Stimulated activated CD8-positive, alpha-beta memory T cell treated with anti-CD3 and anti-CD28 coated beads, Interleukin-4, amount 100 ng/mL, for 4 hours (primary cell): ENCODE measurements at regions not wholly inside any gene's neighbourhood (a gene's known extent, or its start where the extent isn't known, plus 50 kb on each side); places are given as distances from the start of the nearest gene placed in this dataset.

Experiments used
- DNase-seq, 2 donors: peaks; one replicate each; pipeline ENCODE4 v3.0.0-alpha.2; 2020; ENCODE audit warnings: low read depth in 2 of 2, low spot score in 1 of 2

DNA sequence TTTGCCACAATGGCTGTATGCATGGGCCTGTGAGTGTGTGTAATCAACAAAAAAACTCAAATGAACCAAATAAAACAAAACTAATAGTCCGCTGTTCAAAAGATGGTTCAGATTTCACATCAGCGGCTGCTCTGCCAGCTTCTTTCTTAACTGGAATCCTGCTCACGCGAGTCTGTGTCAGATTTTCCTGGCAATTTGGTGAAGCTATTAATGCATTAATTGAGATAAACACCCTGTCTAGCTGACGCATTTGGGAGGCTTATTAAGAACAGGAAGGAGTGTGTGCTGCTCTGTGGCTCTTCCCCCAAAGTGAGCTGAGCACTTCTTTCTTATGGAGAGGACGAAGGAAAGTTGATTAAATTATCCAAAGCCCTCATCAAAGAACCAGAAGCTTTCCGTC lies 336.6 kb upstream of the MKI67 start:
- no peak for DNase-seq

DNA sequence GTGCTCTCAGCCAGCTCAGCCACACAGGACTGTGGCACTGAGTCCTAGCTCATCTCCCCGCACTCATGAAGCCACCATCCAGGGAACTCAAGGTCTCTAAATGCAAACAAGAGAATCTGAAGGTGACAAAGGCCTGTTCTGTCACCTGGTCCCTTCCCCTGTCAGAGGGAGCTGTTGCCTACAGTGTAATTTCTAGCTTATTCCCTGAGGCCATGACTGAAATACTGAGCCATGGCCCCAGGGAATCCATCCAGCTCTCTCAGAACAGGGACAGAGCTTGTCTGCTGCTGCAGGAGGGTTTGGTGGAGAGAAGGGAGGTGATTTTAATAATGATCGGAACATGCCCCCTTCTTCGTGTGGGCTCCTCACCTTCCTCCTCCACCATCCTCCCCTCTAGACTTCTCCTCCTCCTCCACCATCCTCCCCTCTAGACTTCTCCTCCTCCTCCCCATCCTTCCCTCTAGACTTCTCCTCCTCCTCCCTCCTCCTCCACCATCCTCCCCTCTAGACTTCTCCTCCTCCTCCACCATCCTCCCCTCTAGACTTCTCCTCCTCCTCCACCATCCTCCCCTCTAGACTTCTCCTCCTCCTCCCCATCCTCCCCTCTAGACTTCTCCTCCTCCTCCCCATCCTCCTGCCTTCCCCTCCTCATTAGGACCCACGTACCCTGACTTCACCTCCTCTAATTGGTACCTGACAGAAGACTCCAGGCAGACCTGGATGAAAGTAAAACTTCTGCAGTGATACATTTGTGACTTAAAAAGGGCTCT lies 338.0 kb upstream of the MKI67 start:
- DNase-seq = no peak

DNA sequence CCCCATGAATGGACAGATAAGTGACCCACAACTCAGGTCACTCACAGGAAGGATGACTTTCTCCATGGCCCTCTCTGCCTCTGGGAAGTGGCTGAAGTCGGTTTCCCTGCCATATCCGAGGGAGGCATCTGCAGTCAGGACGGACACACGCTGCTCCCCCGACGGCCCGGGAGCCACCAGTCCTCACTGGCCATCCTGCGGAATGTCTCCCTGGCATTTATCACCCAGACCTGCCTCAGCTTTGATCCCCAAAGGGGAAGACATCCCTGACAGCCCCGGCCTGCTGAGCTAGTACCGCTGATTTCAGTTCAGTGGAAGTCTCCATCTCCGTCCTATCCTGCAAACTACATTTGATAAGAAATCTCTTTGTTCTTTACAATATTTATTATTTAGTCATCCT lies 339.5 kb upstream of the MKI67 start:
- no peak for DNase-seq

DNA sequence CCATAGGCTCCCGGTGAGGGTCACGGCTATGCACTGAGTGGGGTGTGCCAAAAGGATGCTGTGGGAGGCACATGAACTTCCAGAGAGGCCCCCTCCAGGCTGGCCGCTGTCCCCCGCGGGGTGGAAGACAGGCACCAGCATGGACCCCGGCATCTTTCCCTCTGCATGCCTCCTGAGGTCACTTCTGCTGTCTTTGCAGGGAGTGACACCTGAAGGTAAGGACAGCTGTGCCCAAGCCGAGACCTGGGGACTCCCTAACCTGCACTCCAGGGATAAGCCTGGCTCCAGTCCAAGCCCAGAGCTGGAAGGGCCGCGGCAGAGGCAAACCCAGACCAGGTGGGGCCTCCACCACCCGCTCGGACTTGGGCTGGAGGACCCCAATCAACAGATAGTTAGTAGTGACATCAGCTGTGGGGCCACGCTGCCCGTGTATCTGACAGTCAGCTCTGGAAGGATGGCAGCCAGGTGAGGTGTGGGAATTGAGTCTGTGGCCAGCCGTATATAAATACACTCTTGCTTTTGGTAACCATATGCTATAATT lies 340.7 kb upstream of the MKI67 start:
- DNase-seq = no peak

DNA sequence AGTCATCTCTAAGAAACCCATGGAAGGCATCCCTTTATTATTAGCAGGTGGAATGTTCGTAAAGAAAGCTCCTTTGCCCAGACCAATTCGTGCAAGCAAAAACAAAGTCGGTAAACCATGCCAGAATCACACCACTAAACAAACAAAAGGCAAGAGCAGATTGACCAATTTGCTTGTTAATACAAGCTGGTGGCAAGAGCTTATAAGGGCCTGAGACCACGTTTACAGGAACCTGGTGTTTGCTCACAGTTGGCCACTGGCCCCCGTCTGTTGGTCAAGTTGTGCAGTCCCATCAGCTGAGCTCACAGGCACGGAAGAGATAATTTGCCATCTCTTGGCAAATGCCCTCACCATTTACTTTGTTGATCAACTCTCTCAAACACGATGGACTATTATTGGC lies 342.2 kb upstream of the MKI67 start:
- DNase-seq = no peak

DNA sequence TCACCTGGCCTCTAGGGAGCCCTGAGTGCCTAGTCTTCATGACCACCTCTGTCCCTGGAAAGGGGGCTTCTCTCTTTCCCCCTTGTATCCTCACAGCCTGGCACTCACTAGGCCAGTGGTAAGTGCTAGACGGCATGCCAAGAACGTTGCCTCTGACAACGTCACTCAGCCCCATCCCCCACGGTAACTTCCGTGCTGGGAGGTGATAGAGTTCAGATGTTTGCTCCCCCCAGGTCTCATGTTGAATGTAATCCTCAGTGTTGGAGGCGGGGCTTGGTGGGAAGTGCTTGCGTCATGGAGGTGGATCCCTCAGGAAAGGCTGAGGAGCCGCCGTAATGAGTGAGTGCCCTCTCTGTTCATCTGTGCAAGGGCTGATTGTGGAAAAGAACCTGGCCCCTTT lies 343.3 kb upstream of the MKI67 start:
- DNase-seq = no peak

DNA sequence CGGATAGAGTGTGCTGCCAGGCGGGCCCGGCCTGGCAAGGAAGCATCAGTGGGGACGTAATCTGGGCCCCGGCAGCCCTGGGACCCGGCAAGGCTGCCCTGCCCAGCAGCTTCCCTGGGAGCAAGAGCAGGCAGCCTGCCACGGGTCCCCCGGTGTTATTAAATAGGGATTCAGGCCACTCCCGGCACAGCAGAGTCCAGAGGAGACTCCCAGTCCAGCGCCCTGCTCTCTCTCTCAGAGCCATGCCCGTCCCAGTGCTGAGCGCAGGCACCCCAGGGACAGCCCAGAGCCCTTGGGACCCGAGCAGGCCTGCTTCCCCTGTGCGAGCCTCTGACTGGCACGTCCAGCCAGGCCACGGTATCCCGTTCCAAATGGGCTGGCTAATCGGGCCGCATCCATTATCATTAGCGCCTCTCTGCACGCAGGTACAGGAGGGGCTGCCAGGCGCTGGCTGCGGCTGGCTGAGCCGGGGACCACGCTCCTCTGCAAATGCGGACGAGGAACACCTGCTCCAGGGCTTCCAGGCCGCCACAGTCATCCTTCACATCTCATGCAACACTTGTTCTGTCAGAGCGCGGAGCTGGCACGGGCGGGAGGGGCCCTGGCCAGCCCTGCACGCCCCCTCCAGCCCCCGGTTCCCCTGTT lies 344.2 kb upstream of the MKI67 start:
- DNase-seq = no peak

DNA sequence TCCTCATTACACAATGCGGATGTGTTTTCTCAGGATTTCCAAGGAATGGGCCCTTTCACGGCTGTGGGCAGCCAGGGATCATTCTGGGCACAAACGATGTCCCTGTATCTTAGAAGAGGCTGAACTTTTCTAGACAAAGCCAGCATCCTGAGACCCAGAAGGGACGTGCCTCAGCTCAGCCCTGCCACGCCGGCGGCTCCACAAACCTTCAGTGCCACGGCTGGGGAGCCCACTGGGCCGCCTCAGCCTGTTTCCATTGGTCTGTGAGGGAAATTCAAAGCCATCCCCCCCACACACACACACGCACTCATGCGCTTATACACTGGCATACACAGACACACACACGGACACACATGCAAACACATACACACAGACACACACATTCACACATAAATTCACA lies 344.9 kb upstream of the MKI67 start:
- no peak for DNase-seq

DNA sequence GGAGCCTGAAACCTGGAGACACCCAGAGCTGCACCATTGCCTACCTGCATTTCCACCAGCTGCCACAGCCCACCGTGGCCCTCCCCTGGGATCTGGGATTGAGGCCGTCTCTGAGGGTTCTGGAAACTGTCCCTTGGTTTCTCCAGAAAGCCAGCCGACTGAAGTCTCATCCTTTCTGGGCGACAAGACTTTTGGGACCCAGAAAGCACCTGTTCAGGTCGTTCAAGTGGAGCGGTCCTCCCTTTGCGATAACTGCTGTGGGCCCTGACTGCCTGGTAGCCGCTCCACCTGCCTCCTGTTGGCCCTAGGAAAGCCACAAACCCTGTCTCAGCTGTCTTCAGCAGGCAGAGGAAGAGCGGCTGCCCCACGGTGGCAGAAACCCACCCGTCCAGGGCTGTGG lies 346.0 kb upstream of the MKI67 start:
- DNase-seq = no peak

DNA sequence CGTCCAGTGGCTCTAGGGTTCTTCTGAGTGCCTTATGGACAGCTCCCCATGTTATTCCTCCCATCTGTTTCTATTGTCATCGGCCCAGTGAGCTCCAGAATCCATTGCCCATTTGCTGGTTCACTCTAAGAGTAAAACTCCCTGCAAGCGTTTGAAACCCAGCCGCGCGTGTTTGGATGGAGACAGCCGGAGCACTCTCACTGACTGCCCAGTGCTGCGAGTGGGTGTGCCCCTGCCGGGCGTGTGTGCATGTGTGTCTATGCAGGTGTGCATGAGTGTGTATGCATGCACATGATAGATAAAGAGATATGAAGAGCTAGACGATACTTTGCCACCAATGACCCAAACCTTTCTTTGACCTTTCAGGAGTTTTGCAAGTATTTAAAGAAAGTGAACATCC lies 347.2 kb upstream of the MKI67 start:
- DNase-seq = no peak

DNA sequence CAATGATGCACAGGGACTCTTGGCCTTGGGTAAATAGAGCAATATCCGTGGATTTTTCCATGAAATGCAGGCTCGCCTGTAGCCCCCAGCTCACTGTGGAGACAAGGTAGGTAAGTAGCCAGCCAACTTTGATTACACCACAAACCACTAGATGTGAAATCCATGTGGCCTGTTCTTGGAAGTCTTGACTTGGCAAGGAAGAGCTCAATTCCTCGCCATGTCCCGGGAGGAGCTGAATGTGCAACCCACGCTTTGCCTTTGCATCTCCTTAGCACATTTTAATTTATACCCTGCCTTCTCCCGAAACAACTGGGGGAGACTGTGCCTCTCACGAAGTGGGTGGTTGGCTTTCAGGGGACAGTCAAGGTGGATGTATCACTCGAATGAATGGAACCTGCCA lies 347.7 kb upstream of the MKI67 start:
- no peak for DNase-seq

DNA sequence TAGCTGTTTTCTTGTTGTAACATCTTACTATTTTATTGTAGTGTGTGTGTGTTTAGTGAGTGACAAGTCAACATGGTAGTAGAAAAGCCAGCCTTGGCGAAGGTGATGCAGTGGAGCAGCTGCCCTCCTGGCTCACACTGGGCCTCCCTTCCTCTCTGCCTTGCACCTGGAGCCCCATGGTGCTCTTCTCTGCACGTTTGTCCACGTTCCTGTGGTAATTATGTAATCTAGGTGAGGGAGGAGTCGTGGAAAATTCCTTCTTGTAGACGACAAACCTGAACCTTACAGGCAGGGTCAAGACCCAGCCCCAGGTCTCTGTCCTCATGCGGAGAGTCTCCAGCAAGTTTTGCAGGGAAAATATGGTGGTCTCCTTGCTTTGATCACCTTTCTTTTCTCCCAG lies 348.3 kb upstream of the MKI67 start:
- no peak for DNase-seq

DNA sequence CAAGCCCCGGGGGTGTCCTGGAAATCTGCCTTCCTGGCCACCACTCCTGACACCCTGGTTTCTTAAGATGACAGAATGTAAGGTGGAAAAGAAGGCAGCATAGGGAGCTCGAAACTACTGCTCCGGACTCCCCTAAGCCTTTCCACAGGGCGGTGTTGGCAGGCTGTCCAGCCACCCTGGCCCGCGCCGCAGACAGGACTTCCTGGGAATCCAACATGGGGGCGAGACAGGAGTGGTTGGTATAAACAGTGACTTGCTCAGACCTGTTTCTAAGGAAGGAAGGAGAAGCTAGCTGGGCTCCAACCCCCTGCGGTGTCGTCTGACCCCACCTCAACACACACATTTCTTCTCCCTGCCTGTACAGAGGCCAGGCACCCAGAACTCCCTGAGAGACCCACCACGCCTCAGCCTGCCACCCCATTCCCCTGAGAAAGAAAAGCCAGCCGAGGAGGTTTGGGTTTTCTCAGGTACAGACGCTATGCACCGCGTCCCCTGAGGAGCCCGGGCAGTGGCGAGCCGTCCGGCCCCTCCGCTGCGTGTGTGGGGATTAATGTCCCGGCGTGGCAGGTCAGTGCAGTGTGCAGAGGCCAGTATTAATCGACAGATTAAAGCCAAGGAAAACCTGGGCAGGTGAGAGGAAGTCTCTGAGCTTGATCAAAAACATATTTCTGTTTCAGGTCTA lies 349.6 kb upstream of the MKI67 start:
- no peak for DNase-seq

DNA sequence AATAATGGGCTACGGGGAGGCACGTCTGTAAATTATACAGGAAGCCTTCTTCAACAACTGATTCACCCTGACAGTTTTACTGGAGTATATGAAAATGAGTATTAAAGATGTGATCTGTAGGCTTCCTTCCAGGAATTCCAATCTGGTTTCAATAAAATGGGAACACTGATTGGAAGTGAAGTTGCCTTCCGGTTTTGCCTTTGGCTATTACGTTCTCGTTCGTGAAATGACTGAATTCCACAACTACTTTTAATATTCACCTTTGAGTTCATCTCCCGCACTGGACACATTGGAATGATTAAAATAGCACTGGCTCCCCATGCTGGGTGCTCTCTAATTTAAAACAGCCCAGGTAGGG lies 350.1 kb upstream of the MKI67 start:
- no peak for DNase-seq

DNA sequence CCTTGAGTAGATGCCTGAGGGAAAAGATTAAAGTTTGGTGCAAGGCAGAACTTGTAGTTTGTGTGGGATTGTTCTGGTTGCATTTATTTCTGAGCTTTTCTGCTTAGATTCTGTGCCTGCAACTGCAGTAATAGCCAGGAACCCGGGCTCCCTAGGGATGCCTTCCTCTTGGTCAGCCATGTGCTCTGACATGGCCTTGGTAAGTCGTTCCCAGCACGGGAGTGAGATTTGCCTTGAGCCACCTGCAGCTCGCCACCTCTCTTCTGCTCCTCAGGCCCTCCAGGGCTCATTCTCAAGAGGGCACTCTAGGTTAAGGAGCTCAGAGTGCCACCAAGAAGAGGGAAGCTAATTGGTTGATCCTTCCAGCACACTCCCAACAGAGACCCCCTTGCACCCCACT lies 350.6 kb upstream of the MKI67 start:
- DNase-seq = no peak

DNA sequence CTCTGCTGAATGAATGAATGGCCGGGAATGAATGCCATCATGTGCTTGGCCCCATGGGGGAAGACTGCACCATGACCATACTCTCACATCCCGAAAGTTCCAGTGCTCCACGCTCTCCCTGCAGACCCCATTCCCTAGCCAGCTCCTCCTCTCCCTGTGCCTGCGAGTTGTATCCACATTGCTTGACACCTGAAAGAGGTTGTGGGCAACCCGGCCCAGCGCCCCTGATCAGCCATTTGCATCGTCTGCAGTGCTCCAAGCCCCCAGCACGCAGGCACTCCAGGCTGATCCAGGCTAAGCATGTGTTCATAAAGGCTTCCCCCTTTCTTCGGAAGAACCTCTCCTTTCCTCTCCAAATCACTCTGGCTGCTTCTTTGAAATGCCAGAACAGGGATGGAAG lies 354.4 kb upstream of the MKI67 start:
- no peak for DNase-seq

DNA sequence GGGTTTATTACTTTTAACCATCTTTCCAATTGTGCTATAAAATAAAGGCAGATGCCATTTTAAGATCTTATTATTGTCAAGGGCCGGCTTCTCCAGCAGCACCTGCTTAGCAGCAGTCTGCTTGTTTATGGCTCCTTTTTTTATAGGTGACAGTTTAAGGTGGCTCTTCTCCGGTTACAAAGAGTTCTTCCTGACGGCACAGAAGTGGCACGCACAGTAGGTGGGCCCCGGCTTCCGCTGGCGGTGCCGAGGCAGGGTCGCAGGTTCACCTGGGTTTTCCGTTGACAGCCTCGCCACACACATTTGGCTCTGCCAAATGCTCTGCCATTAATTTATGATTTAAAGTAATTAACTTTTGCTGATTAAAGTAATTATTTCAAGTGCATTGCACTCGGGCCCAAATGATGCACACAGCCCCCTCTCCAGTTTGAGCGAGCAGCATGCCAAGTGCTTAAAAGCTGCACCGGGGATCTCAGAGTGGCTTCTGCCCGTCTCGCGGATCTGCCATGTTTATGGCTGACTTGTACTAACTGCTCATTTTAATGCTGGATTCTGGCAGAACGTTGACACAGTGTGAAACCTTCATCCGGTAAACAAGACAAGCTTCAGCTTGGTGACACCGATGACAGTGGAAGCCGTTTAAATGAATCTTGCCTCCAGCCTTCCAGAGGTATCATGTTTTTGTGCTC lies 355.1 kb upstream of the MKI67 start:
- DNase-seq = no peak

DNA sequence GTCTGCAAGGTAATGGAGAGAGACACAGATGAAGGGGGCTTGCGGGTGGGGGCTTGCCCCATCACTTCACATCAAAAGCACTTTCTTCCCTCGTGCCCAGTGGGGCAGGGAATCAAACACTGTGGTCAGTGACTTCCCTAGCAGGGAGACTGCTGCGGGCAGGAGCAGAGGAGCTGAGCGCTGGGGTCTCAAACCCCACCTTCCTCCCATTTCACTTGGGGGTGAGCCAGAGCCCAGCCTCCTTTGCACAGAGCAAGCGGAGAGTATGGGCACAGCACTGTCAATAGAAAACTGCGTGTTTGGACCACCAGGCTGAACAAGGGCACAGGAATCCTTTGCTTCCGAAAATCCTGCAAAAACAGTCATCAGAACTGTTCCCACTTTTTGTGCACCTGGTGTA lies 355.8 kb upstream of the MKI67 start:
- DNase-seq = no peak

DNA sequence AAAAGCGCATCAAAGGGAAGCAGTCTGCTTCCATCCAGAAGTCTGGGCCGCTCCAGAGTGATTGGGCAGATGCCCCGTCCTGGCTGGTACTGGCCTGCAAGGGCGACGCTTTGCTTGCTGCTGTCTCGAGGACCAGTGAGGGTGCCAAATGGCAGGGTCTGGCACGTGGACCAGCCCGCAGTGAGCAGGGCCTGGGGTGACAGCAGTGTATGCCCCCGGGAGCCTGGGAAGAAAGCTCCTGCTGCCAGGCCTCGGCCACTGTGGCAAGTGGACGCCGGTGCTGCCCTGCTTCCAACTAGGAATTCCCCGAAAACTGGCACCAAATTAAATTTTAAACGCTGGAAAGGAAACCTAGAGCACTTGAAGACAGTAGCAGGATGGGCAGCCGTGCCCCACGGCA lies 357.0 kb upstream of the MKI67 start:
- no peak for DNase-seq

DNA sequence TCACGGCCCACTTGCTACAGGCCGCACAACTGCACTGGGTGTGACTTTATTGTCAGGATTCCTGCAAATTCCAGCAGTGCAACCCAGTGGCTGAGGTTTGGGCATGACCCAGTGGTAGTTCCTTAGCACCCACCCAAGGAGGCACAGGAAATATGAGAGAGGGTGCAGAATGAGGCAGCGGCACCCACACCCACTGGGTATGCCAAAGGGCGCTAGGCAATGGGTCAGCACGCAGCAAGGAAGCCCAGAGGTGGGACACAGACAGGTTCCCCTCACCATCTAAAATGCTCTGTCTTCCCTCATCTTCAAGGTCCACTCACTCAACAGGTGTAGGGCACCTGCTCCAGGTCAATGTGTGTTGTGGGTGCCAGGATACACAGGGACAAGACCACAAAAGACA lies 357.8 kb upstream of the MKI67 start:
- DNase-seq = no peak

DNA sequence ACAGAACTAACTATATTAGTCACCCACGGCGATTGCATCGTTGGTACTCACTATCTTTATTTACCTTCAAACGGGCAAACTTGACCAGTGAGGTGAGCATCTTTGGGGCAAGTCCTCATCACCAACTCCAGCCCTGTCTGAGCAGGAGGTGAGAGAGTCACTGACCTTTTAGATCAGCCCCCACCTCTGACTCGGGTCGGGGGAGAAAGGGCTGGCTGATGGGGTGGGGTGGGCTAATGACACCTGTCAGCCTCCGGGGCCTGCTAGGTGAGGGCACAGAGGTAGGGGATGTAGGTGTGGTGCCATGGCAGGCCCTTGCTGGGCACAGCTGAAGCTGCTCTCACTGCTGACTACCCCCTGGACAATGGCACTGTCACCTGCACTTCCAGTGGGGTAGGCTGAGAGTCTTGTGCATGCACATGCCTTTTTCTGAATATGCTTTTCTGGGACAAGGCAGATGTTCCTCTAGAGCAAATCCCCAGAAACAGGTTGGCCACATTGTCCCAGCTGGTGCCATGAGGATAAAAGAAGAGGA lies 359.5 kb upstream of the MKI67 start:
- DNase-seq = no peak

DNA sequence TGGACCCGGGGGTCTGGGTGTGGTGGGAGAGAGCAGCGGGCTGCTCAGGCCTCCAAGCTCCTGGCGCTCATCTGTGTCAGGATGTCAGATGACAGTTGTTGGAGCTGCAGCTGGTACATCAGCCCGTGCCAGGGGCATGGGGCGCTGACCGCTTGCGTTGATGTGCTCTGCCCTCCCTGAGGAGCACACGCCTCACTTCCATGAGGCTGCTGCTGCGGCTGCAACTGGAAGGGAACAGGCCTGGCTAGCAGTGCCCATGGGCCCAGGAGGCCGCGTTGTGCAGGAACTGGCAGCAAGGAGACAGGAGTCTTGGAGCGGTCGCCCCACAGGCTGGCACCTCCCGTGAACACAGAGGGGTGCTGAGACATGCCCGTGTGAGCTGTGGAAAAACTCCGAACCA lies 361.3 kb upstream of the MKI67 start:
- no peak for DNase-seq
